Astrocyte (in vitro differentiated cells and primary cell): ENCODE measurements at regions not wholly inside any gene's neighbourhood (a gene's known extent, or its start where the extent isn't known, plus 50 kb on each side); places are given as distances from the start of the nearest gene placed in this dataset.

Experiments
- DNase-seq: peaks from one replicate; pipeline ENCODE4 v3.0.0-alpha.2; 2010; ENCODE audit warnings: low read depth
- FAIRE-seq: peaks from 2 replicates; lab custom pipeline; 2011; peaks lifted over from hg19 to GRCh38; lab: Jason Lieb, UNC
- H2AFZ ChIP-seq: 2 replicates; pipeline ENCODE4 v1.6.0; 2012; ENCODE audit warnings: low read depth, low read length, inconsistent platforms
- H3K27ac ChIP-seq: 2 replicates; pipeline ENCODE4 v1.5.1; 2011; ENCODE audit warnings: low read depth, low read length, inconsistent platforms
- H3K27me3 ChIP-seq: 2 replicates; pipeline ENCODE4 v1.6.0; 2011; ENCODE audit warnings: low read length, inconsistent platforms; ENCODE audit not compliant: insufficient read depth
- H3K36me3 ChIP-seq: 2 replicates; pipeline ENCODE4 v1.5.1; 2011; ENCODE audit warnings: low read length, inconsistent platforms; ENCODE audit not compliant: insufficient read depth
- H3K4me1 ChIP-seq: 2 replicates; pipeline ENCODE4 v1.5.1; 2011; ENCODE audit warnings: low read length, inconsistent platforms; ENCODE audit not compliant: insufficient read depth
- H3K4me2 ChIP-seq: 2 replicates; pipeline ENCODE4 v1.6.0; 2012; ENCODE audit warnings: low read length, inconsistent platforms
- H3K4me3 ChIP-seq: 2 replicates; pipeline ENCODE4 v1.5.1; 2011; ENCODE audit warnings: low read depth, mild to moderate bottlenecking, low read length, inconsistent platforms; ENCODE audit not compliant: insufficient read depth
- H3K79me2 ChIP-seq: 2 replicates; pipeline ENCODE4 v1.6.0; 2012; ENCODE audit warnings: mild to moderate bottlenecking, low read length, inconsistent platforms; ENCODE audit not compliant: insufficient read depth
- H3K9ac ChIP-seq: 2 replicates; pipeline ENCODE4 v1.6.0; 2012; ENCODE audit warnings: mild to moderate bottlenecking, low read length, inconsistent platforms
- H3K9me3 ChIP-seq: 2 replicates; pipeline ENCODE4 v1.5.1; 2012; ENCODE audit warnings: low read depth, mild to moderate bottlenecking, low read length, inconsistent platforms; ENCODE audit not compliant: insufficient read depth
- H4K20me1 ChIP-seq: 2 replicates; pipeline ENCODE4 v1.6.0; 2012; ENCODE audit warnings: low read length, inconsistent platforms; ENCODE audit not compliant: insufficient read depth
- H3K27ac Mint-ChIP-seq: one replicate; pipeline ENCODE4 v1.8.0; 2021; ENCODE audit warnings: mild to moderate bottlenecking, mixed read lengths; ENCODE audit not compliant: unreplicated experiment
- H3K27me3 Mint-ChIP-seq: one replicate; pipeline ENCODE4 v1.8.0; 2021; ENCODE audit warnings: low read depth, mixed read lengths; ENCODE audit not compliant: unreplicated experiment
- H3K36me3 Mint-ChIP-seq: one replicate; pipeline ENCODE4 v1.8.0; 2021; ENCODE audit warnings: low read depth, mixed read lengths; ENCODE audit not compliant: unreplicated experiment
- H3K4me1 Mint-ChIP-seq: one replicate; pipeline ENCODE4 v1.8.0; 2021; ENCODE audit warnings: low read depth, mixed read lengths; ENCODE audit not compliant: unreplicated experiment
- H3K4me3 Mint-ChIP-seq: one replicate; pipeline ENCODE4 v1.8.0; 2021; ENCODE audit warnings: mild to moderate bottlenecking, moderate library complexity, mixed read lengths; ENCODE audit not compliant: unreplicated experiment
- H3K9me3 Mint-ChIP-seq: one replicate; pipeline ENCODE4 v1.8.0; 2021; ENCODE audit warnings: mild to moderate bottlenecking, mixed read lengths; ENCODE audit not compliant: unreplicated experiment
- CTCF ChIP-seq: IDR thresholded peaks from 2 replicates; pipeline ENCODE4 v1.5.1; 2011; ENCODE audit warnings: low read depth, mild to moderate bottlenecking, inconsistent platforms, low read length, moderate library complexity; ENCODE audit not compliant: insufficient read depth
- EZH2 ChIP-seq: IDR thresholded peaks from 2 replicates; pipeline ENCODE4 v1.6.1; 2012; ENCODE audit warnings: mild to moderate bottlenecking, low read length, inconsistent platforms; ENCODE audit not compliant: insufficient read depth

- Histone ChIP-seq H3K27ac (no peak overlapping the region), H3K4me3 (no peak overlapping the region), H3K4me1 (no peaks in the 10 kb centered on the region), H3K4me2 (no peak overlapping the region), H3K79me2 (no peaks in the 10 kb centered on the region), H3K9me3 (no peaks in the 10 kb centered on the region), H4K20me1 (no peaks in the 10 kb centered on the region), H2AFZ (no peak overlapping the region), H3K27me3 (no peaks in the 10 kb centered on the region), H3K36me3 (no peaks in the 10 kb centered on the region), H3K9ac (no peak overlapping the region)
- no peaks in the 10 kb centered on the region for H3K36me3 Mint-ChIP-seq
- no peak overlapping the region for H3K4me3 Mint-ChIP-seq
- no peak for DNase-seq
- H3K4me1 Mint-ChIP-seq = peaks cover 2% of the 10 kb centered on the region
- no peaks in the 10 kb centered on the region for H3K9me3 Mint-ChIP-seq
- no peak overlapping the region for H3K27ac Mint-ChIP-seq
- no peak for TF ChIP-seq CTCF
- no peak for TF ChIP-seq EZH2
- no peak for FAIRE-seq
- H3K27me3 Mint-ChIP-seq = no peaks in the 10 kb centered on the region
Observed at GRCh38 chr6:66326228-66326627, 619.2 kb upstream of the EYS start.

- TF ChIP-seq EZH2 (no peak), CTCF (no peak)
- Mint-ChIP-seq H3K36me3 (no peaks in the 10 kb centered on the region), H3K27me3 (no peaks in the 10 kb centered on the region), H3K9me3 (no peaks in the 10 kb centered on the region), H3K27ac (no peak overlapping the region), H3K4me3 (no peak overlapping the region), H3K4me1 (no peaks in the 10 kb centered on the region)
- H3K27me3 ChIP-seq = no peaks in the 10 kb centered on the region
- H3K4me2 ChIP-seq = no peak overlapping the region
- no peak overlapping the region for H3K9ac ChIP-seq
- H4K20me1 ChIP-seq = no peaks in the 10 kb centered on the region
- H3K4me1 ChIP-seq = no peaks in the 10 kb centered on the region
- H2AFZ ChIP-seq = no peak overlapping the region
- FAIRE-seq (no peak), DNase-seq (no peak)
- H3K27ac ChIP-seq = no peak overlapping the region
- no peaks in the 10 kb centered on the region for H3K9me3 ChIP-seq
- H3K79me2 ChIP-seq = no peaks in the 10 kb centered on the region
- no peaks in the 10 kb centered on the region for H3K36me3 ChIP-seq
- no peak overlapping the region for H3K4me3 ChIP-seq
Observed at GRCh38 chr6:66321017-66321416, 614.0 kb upstream of the EYS start.

GRCh38 chr6:66307490-66307889, 600.5 kb upstream of the EYS start:
- FAIRE-seq (no peak), DNase-seq (no peak)
- Histone ChIP-seq H3K36me3 (no peaks in the 10 kb centered on the region), H3K4me1 (no peaks in the 10 kb centered on the region), H3K79me2 (no peaks in the 10 kb centered on the region), H3K4me3 (no peak overlapping the region), H3K27me3 (no peaks in the 10 kb centered on the region), H3K9ac (no peak overlapping the region), H3K9me3 (peaks cover 6% of the 10 kb centered on the region), H4K20me1 (no peaks in the 10 kb centered on the region), H3K27ac (no peak overlapping the region), H3K4me2 (no peak overlapping the region), H2AFZ (no peak overlapping the region)
- Mint-ChIP-seq H3K4me3 (no peak overlapping the region), H3K27ac (no peak overlapping the region), H3K36me3 (no peaks in the 10 kb centered on the region), H3K4me1 (no peaks in the 10 kb centered on the region), H3K27me3 (no peaks in the 10 kb centered on the region), H3K9me3 (peaks cover 5% of the 10 kb centered on the region)
- no peak for TF ChIP-seq EZH2
- TF ChIP-seq CTCF = no peak
